ENCODE measurements at regions not wholly inside any gene's neighbourhood (a gene's known extent, or its start where the extent isn't known, plus 50 kb on each side); places are given as distances from the start of the nearest gene placed in this dataset.

GRCh38 chr10:107336061-107336460 lies 171.6 kb upstream of the SORCS1 start:
- TF ChIP-seq, protein P1, sequence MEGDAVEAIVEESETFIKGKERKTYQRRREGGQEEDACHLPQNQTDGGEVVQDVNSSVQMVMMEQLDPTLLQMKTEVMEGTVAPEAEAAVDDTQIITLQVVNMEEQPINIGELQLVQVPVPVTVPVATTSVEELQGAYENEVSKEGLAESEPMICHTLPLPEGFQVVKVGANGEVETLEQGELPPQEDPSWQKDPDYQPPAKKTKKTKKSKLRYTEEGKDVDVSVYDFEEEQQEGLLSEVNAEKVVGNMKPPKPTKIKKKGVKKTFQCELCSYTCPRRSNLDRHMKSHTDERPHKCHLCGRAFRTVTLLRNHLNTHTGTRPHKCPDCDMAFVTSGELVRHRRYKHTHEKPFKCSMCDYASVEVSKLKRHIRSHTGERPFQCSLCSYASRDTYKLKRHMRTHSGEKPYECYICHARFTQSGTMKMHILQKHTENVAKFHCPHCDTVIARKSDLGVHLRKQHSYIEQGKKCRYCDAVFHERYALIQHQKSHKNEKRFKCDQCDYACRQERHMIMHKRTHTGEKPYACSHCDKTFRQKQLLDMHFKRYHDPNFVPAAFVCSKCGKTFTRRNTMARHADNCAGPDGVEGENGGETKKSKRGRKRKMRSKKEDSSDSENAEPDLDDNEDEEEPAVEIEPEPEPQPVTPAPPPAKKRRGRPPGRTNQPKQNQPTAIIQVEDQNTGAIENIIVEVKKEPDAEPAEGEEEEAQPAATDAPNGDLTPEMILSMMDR (conservative IDR thresholded peaks at IDR 0.05 in 1 of 2, IDR thresholded peaks at IDR 0.05 in 1 of 2; ENCODE audit: low read depth in 1 of 2, low read length in 2 of 2): no peak
- no peak for TF ChIP-seq EZH2 (IDR thresholded peaks at IDR 0.05; ENCODE audit: low read length, missing control alignments)
- Histone ChIP-seq H3K9ac (ENCODE audit: insufficient read depth, low read length) (no peak overlapping the region), H3K4me2 (ENCODE audit: extremely low read depth, insufficient read depth, low read length) (no peak overlapping the region), H3K36me3 (ENCODE audit: control insufficient read depth, insufficient read depth, low read length) (no peaks in the 10 kb centered on the region), H3K4me3 (replicated peaks in 1 of 4; ENCODE audit: control extremely low read depth in 1 of 4, insufficient read depth in 1 of 4, low read depth in 3 of 4, low read length in 4 of 4) (no peak overlapping the region), H3K27ac (ENCODE audit: insufficient read depth, low read length) (no peak overlapping the region), H3K4me1 (ENCODE audit: control insufficient read depth, extremely low read depth, insufficient read depth, low read length) (no peaks in the 10 kb centered on the region), H2AFZ (ENCODE audit: low read length) (no peak overlapping the region), H3K79me2 (ENCODE audit: control insufficient read depth, insufficient read depth, low read length) (no peaks in the 10 kb centered on the region), H3K27me3 (ENCODE audit: control insufficient read depth, insufficient read depth, low read length) (no peaks in the 10 kb centered on the region), H4K20me1 (ENCODE audit: control insufficient read depth, extremely low read depth, insufficient read depth, low read length) (no peaks in the 10 kb centered on the region), H3K9me3 (ENCODE audit: control insufficient read depth, insufficient read depth, low read depth, low read length) (no peaks in the 10 kb centered on the region)
- DNase-seq (ENCODE audit: low read depth in 2 of 2): no peak

- Histone ChIP-seq H3K27ac (ENCODE audit: insufficient read depth, low read length) (no peak overlapping the region), H3K4me2 (ENCODE audit: extremely low read depth, insufficient read depth, low read length) (no peak overlapping the region), H3K9me3 (ENCODE audit: control insufficient read depth, insufficient read depth, low read depth, low read length) (no peaks in the 10 kb centered on the region), H2AFZ (ENCODE audit: low read length) (no peak overlapping the region), H3K36me3 (ENCODE audit: control insufficient read depth, insufficient read depth, low read length) (no peaks in the 10 kb centered on the region), H3K9ac (ENCODE audit: insufficient read depth, low read length) (no peak overlapping the region), H4K20me1 (ENCODE audit: control insufficient read depth, extremely low read depth, insufficient read depth, low read length) (no peaks in the 10 kb centered on the region), H3K27me3 (ENCODE audit: control insufficient read depth, insufficient read depth, low read length) (no peaks in the 10 kb centered on the region), H3K4me3 (replicated peaks in 1 of 4; ENCODE audit: control extremely low read depth in 1 of 4, insufficient read depth in 1 of 4, low read depth in 3 of 4, low read length in 4 of 4) (no peak overlapping the region), H3K79me2 (ENCODE audit: control insufficient read depth, insufficient read depth, low read length) (no peaks in the 10 kb centered on the region), H3K4me1 (ENCODE audit: control insufficient read depth, extremely low read depth, insufficient read depth, low read length) (no peaks in the 10 kb centered on the region)
- no peak for TF ChIP-seq EZH2 (IDR thresholded peaks at IDR 0.05; ENCODE audit: low read length, missing control alignments)
- TF ChIP-seq, protein P1 (conservative IDR thresholded peaks at IDR 0.05 in 1 of 2, IDR thresholded peaks at IDR 0.05 in 1 of 2; ENCODE audit: low read depth in 1 of 2, low read length in 2 of 2): no peak
- DNase-seq (ENCODE audit: low read depth in 2 of 2): no peak
Observed at GRCh38 chr10:107317592-107317991, 153.1 kb upstream of the SORCS1 start.

DNA sequence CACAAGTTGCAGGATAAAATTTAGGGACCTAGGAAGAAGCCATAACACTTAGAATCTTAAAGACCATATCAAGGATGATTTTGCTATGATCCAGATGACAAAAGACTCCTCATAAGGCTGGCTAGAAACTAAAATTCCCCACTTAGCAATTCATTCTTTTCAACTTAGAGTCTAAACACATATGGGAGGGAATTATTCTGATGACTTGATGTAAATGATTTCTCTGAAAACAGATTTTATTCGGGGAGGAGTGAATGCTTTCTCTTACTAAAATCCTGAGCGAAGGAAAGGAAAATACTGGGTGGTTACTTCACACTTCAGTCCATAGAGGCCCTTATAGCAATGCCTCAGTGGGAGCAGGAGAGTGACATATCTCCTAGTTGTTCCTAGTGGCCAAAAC lies 138.7 kb upstream of the SORCS1 start:
- no peak overlapping the region for H2AFZ ChIP-seq (ENCODE audit: low read length)
- no peaks in the 10 kb centered on the region for H3K4me1 ChIP-seq (ENCODE audit: control insufficient read depth, extremely low read depth, insufficient read depth, low read length)
- no peaks in the 10 kb centered on the region for H3K36me3 ChIP-seq (ENCODE audit: control insufficient read depth, insufficient read depth, low read length)
- TF ChIP-seq EZH2 (IDR thresholded peaks at IDR 0.05; ENCODE audit: low read length, missing control alignments): no peak
- TF ChIP-seq, protein P1 (conservative IDR thresholded peaks at IDR 0.05 in 1 of 2, IDR thresholded peaks at IDR 0.05 in 1 of 2; ENCODE audit: low read depth in 1 of 2, low read length in 2 of 2): no peak
- H3K9ac ChIP-seq (ENCODE audit: insufficient read depth, low read length): no peak overlapping the region
- H3K27me3 ChIP-seq (ENCODE audit: control insufficient read depth, insufficient read depth, low read length): no peaks in the 10 kb centered on the region
- H3K4me3 ChIP-seq (replicated peaks in 1 of 4; ENCODE audit: control extremely low read depth in 1 of 4, insufficient read depth in 1 of 4, low read depth in 3 of 4, low read length in 4 of 4): no peak overlapping the region
- H3K79me2 ChIP-seq (ENCODE audit: control insufficient read depth, insufficient read depth, low read length): no peaks in the 10 kb centered on the region
- no peak for DNase-seq (ENCODE audit: low read depth in 2 of 2)
- H3K27ac ChIP-seq (ENCODE audit: insufficient read depth, low read length): no peak overlapping the region
- no peaks in the 10 kb centered on the region for H3K9me3 ChIP-seq (ENCODE audit: control insufficient read depth, insufficient read depth, low read depth, low read length)
- no peak overlapping the region for H3K4me2 ChIP-seq (ENCODE audit: extremely low read depth, insufficient read depth, low read length)
- no peaks in the 10 kb centered on the region for H4K20me1 ChIP-seq (ENCODE audit: control insufficient read depth, extremely low read depth, insufficient read depth, low read length)

Measured in fibroblast of lung (primary cell).